ENCODE measurements at regions not wholly inside any gene's neighbourhood (a gene's known extent, or its start where the extent isn't known, plus 50 kb on each side); places are given as distances from the start of the nearest gene placed in this dataset.

GRCh38 chr13:73859841-73860240, 274.4 kb downstream of the KLF12 start:
- no peak for TF ChIP-seq CTCF (IDR thresholded peaks at IDR 0.05; ENCODE audit: low read length, missing control alignments)
- no peak for DNase-seq (ENCODE audit: low read depth)
- H3K4me3 ChIP-seq (replicated peaks; ENCODE audit: low read depth, low read length): no peak overlapping the region

GRCh38 chr13:73857106-73857505, 277.1 kb downstream of the KLF12 start:
- DNase-seq (ENCODE audit: low read depth): peak; percentile 57
- no peak overlapping the region for H3K4me3 ChIP-seq (replicated peaks; ENCODE audit: low read depth, low read length)
- no peak for TF ChIP-seq CTCF (IDR thresholded peaks at IDR 0.05; ENCODE audit: low read length, missing control alignments)

GRCh38 chr13:73851104-73851503, 283.1 kb downstream of the KLF12 start:
- TF ChIP-seq CTCF (IDR thresholded peaks at IDR 0.05; ENCODE audit: low read length, missing control alignments): no peak
- DNase-seq (ENCODE audit: low read depth): no peak
- H3K4me3 ChIP-seq (replicated peaks; ENCODE audit: low read depth, low read length): no peak overlapping the region

DNA sequence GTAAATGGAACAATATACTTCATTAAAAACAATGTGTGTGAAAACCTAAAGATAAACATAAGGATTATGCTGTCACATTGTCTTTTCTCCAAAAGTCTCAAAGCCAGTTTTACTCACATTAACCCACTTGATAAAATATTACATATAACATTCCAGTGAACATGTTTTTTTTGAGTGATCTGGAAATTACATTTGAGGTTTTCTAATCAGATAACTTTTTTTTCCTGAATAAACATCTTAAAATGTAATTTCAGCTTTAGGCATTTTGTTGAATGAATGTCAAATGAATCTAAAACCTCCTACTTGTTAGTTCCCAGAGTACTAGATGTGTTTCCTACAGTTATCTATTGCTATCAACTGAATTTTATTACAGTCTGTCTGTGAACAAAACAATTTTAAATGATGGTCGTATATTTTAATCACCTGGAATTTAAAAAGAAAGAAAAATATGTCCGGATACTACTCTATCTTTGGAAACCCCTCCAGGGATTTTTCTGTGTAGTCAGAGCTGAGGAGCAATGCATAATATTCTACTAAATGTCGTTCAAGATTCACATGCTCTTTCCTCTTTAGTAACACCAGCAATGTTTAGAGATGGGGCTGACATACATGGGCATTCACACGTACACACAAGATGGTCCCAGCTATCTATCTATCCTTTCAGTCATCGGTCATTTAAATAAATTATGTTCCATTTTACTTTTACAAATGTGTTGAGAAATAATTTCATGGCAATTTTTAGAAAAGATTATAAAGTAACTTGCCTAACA, 283.9 kb downstream of the KLF12 start:
- DNase-seq (ENCODE audit: low read depth): no peak
- no peak overlapping the region for H3K4me3 ChIP-seq (replicated peaks; ENCODE audit: low read depth, low read length)
- TF ChIP-seq CTCF (IDR thresholded peaks at IDR 0.05; ENCODE audit: low read length, missing control alignments): no peak

- DNase-seq (ENCODE audit: low read depth): peak; percentile 61
- no peak overlapping the region for H3K4me3 ChIP-seq (replicated peaks; ENCODE audit: low read depth, low read length)
- peak; percentile 59 for TF ChIP-seq CTCF (IDR thresholded peaks at IDR 0.05; ENCODE audit: low read length, missing control alignments)
These were observed 284.9 kb downstream of the KLF12 start for GRCh38 chr13:73849292-73849691.

DNA sequence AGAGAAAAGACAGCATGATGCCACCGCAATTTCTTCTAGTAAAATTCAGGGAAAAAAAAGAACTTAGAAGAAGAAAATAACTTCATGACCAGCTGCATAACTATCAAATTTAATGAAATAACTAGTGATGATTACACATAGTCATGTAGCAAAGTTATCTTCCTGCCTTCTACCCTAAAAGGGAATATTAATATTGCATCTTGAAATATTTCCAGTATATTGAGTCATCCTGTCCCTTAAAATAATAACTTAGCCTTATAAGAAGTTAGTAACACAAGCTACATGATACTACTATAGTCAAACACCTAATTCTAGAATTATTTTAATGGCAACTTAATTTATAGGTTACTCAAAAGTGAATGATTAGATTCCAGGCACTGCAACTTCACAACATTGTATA, 289.2 kb downstream of the KLF12 start:
- no peak for TF ChIP-seq CTCF (IDR thresholded peaks at IDR 0.05; ENCODE audit: low read length, missing control alignments)
- peak; percentile 43 for DNase-seq (ENCODE audit: low read depth)
- no peak overlapping the region for H3K4me3 ChIP-seq (replicated peaks; ENCODE audit: low read depth, low read length)

DNA sequence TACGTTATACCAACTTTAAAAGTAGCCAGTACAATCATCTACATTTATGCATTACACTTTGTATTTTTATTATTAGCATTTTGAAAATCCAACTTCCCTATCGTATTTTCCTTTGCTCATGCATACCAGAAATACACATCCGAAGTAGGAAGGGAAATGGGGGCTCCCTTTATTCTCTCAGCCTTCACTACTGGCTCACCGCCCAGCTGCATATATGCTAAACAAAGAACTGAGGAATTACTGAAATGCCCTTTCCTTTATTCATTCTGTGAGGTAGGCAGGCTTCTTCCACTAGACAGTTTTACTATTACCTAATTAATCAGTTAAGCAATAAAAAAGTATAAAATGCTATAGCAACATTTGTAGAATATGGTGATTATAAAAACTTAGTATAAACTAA, 291.6 kb downstream of the KLF12 start:
- DNase-seq (ENCODE audit: low read depth): peak; percentile 35
- TF ChIP-seq CTCF (IDR thresholded peaks at IDR 0.05; ENCODE audit: low read length, missing control alignments): no peak
- H3K4me3 ChIP-seq (replicated peaks; ENCODE audit: low read depth, low read length): no peak overlapping the region

All from fibroblast of pulmonary artery (primary cell).